Spleen (tissue), 11 donors: ENCODE measurements at regions not wholly inside any gene's neighbourhood (a gene's known extent, or its start where the extent isn't known, plus 50 kb on each side); places are given as distances from the start of the nearest gene placed in this dataset.

ENCODE experiments used
- DNase-seq: peaks from one replicate; pipeline ENCODE4 v3.0.0-alpha.2; 2020
- H3K27ac ChIP-seq, 8 donors: fragments of 200-600 bp; sonication (generic) in 7 of 8; 1 replicate in 4 of 8; 2 replicates in 4 of 8; pipeline versions ENCODE4 v1.5.0 to v1.8.0; 2016 to 2021; ENCODE audit warnings: inconsistent platforms in 4 of 8, mild to moderate bottlenecking in 4 of 8, moderate library complexity in 1 of 8
- H3K27me3 ChIP-seq, 7 donors: fragments of 200-600 bp; sonication (generic) in 6 of 7; replicated peaks in 1 of 7; 1 replicate in 4 of 7; 2 replicates in 3 of 7; pipeline versions ENCODE4 v1.5.0 to v1.8.0; 2016 to 2021; ENCODE audit warnings: inconsistent platforms in 3 of 7, mild to moderate bottlenecking in 1 of 7
- H3K36me3 ChIP-seq, 6 donors: fragments of 200-600 bp; sonication (generic) in 5 of 6; 1 replicate in 4 of 6; 2 replicates in 2 of 6; pipeline versions ENCODE4 v1.5.0 to v1.8.0; 2016 to 2021; ENCODE audit warnings: inconsistent platforms in 2 of 6
- H3K4me1 ChIP-seq, 6 donors: fragments of 200-600 bp; sonication (generic) in 5 of 6; 1 replicate in 3 of 6; 2 replicates in 3 of 6; pipeline versions ENCODE4 v1.5.0 to v1.8.0; 2016 to 2021; ENCODE audit warnings: inconsistent platforms in 3 of 6
- H3K4me3 ChIP-seq, 8 donors: fragments of 200-600 bp; sonication (generic) in 7 of 8; 1 replicate in 4 of 8; 2 replicates in 4 of 8; pipeline versions ENCODE4 v1.5.0 to v1.8.0; 2016 to 2021; ENCODE audit warnings: inconsistent platforms in 4 of 8, mild to moderate bottlenecking in 4 of 8, moderate library complexity in 2 of 8
- H3K9me3 ChIP-seq, 8 donors: fragments of 200-600 bp; sonication (generic) in 7 of 8; 1 replicate in 4 of 8; 2 replicates in 4 of 8; pipeline versions ENCODE4 v1.5.0 to v1.8.0; 2016 to 2021; ENCODE audit warnings: inconsistent platforms in 4 of 8
- CTCF ChIP-seq, 11 experiments: fragments of 200-600 bp in 7 of 11; fragments of 450-650 bp in 4 of 11; sonication (generic) in 4 of 11; IDR thresholded peaks in 8 of 11; conservative IDR thresholded peaks in 3 of 11; 1 replicate in 7 of 11; 2 replicates in 4 of 11; pipeline versions ENCODE4 v1.4.0 to v1.8.0; 2016 to 2021; ENCODE audit warnings: antibody characterized with exemption in 11 of 11, inconsistent platforms in 4 of 11, mild to moderate bottlenecking in 1 of 11
- POLR2A ChIP-seq, 3 donors: fragments of 450-650 bp; IDR thresholded peaks; one replicate each; pipeline ENCODE4 v1.5.1; 2017; ENCODE audit warnings: antibody characterized with exemption in 3 of 3, mild to moderate bottlenecking in 1 of 3
- POLR2AphosphoS5 ChIP-seq, 3 donors: sonication (generic); formaldehyde crosslinking; IDR thresholded peaks; one replicate each; pipeline ENCODE4 v1.5.1; 2017; ENCODE audit warnings: antibody characterized with exemption in 3 of 3
- WGBS, 5 donors: extraction: QIAGEN DNeasy Blood & Tissue Kit in 3 of 5; methylation state at CpG; one replicate each; pipeline versions ENCODE4 v1.1.5 to v1.1.7; 2013 to 2018; 5-methylcytosine and 5-hydroxymethylcytosine counted together
- intact Hi-C: fragments of 100-400 bp; cut with DNase I; formaldehyde crosslinking; loops from one replicate; pipeline ENCODE4 v1.15.0; 2023; ENCODE audit warnings: low total_unique reads
- donor health status: healthy with polysubstance abuse.
- donor health status: DM: no; HTN: no; CAD: no; lungs with moderate emphysema.
- donor health status: DM: no; HTN: no; CAD: no.
- donor health status: Bipolar disorder and iron deficiency.
- donor health status: healthy.
- donor health status: DM: no; HTN: no; CAD: no.
- donor health status: DM: yes; HTN: yes; CAD: no.

GRCh38 chrX:46220822-46221221, 324.4 kb downstream of the ZNF674 start:
- H3K36me3 ChIP-seq, result no peaks in the 10 kb centered on the region
- intact Hi-C loops, result no loop called here
- H3K4me1 ChIP-seq, result no peaks in the 10 kb centered on the region
- peaks cover 0 to 9% (median 0%) of the 10 kb centered on the region in 7 donors for H3K27me3 ChIP-seq
- 84 to 97% (median 90%) methylated on average over 3 of the region's 3 CpGs for WGBS, 5 donors
- H3K27ac ChIP-seq, result no peak overlapping the region
- H3K9me3 ChIP-seq, result peaks cover 0 to 7% (median 0%) of the 10 kb centered on the region in 8 donors
- DNase-seq, result no peak
- TF ChIP-seq CTCF (IDR thresholded peaks at IDR 0.05 in 8 of 11, conservative IDR thresholded peaks at IDR 0.05 in 3 of 11), result no peak
- no peak for TF ChIP-seq POLR2AphosphoS5 (IDR thresholded peaks at IDR 0.05)
- TF ChIP-seq POLR2A (IDR thresholded peaks at IDR 0.05), result no peak
- no peak overlapping the region for H3K4me3 ChIP-seq

GRCh38 chrX:46218373-46218772, 326.8 kb downstream of the ZNF674 start:
- H3K27ac ChIP-seq, result no peak overlapping the region
- intact Hi-C loops, result no loop called here
- peaks cover 0 to 2% (median 0%) of the 10 kb centered on the region in 8 donors for H3K9me3 ChIP-seq
- H3K36me3 ChIP-seq, result no peaks in the 10 kb centered on the region
- TF ChIP-seq POLR2A (IDR thresholded peaks at IDR 0.05) (no peak), POLR2AphosphoS5 (IDR thresholded peaks at IDR 0.05) (no peak), CTCF (IDR thresholded peaks at IDR 0.05 in 8 of 11, conservative IDR thresholded peaks at IDR 0.05 in 3 of 11) (no peak)
- WGBS, 5 donors, result 33 to 100% (median 68%) methylated on average over 1 of the region's 1 CpG
- no peak overlapping the region for H3K4me3 ChIP-seq
- H3K4me1 ChIP-seq, result no peaks in the 10 kb centered on the region
- peaks cover 0 to 9% (median 0%) of the 10 kb centered on the region in 7 donors for H3K27me3 ChIP-seq
- no peak for DNase-seq

- no peaks in the 10 kb centered on the region for H3K36me3 ChIP-seq
- no peak for DNase-seq
- no peak overlapping the region for H3K4me3 ChIP-seq
- 91 to 100% (median 94%) methylated on average over 2 of the region's 2 CpGs for WGBS, 5 donors
- H3K27me3 ChIP-seq, result peaks cover 0 to 9% (median 0%) of the 10 kb centered on the region in 7 donors
- TF ChIP-seq POLR2AphosphoS5 (IDR thresholded peaks at IDR 0.05), result no peak
- no peak for TF ChIP-seq POLR2A (IDR thresholded peaks at IDR 0.05)
- no peak for TF ChIP-seq CTCF (IDR thresholded peaks at IDR 0.05 in 8 of 11, conservative IDR thresholded peaks at IDR 0.05 in 3 of 11)
- H3K27ac ChIP-seq, result no peak overlapping the region
- no peaks in the 10 kb centered on the region for H3K9me3 ChIP-seq
- H3K4me1 ChIP-seq, result no peaks in the 10 kb centered on the region
- intact Hi-C loops, result no loop called here
These were observed 328.8 kb downstream of the ZNF674 start for GRCh38 chrX:46216406-46216805.

- H3K27me3 ChIP-seq, result peaks cover 0 to 3% (median 0%) of the 10 kb centered on the region in 7 donors
- no peaks in the 10 kb centered on the region for H3K36me3 ChIP-seq
- intact Hi-C loops, result no loop called here
- TF ChIP-seq CTCF (IDR thresholded peaks at IDR 0.05 in 8 of 11, conservative IDR thresholded peaks at IDR 0.05 in 3 of 11) (no peak), POLR2AphosphoS5 (IDR thresholded peaks at IDR 0.05) (no peak), POLR2A (IDR thresholded peaks at IDR 0.05) (no peak)
- no peaks in the 10 kb centered on the region for H3K9me3 ChIP-seq
- no peak overlapping the region for H3K27ac ChIP-seq
- no peak overlapping the region for H3K4me3 ChIP-seq
- DNase-seq, result no peak
- no peaks in the 10 kb centered on the region for H3K4me1 ChIP-seq
- 94 to 100% (median 97%) methylated on average over 4 of the region's 4 CpGs for WGBS, 5 donors
These were observed 334.1 kb downstream of the ZNF674 start for GRCh38 chrX:46211079-46211478.
